RWPE1 (cell line): ENCODE measurements at regions not wholly inside any gene's neighbourhood (a gene's known extent, or its start where the extent isn't known, plus 50 kb on each side); places are given as distances from the start of the nearest gene placed in this dataset.
"Not testable (repeated sequence)": the region's sequence is repeated elsewhere in the genome, so short reads cannot be mapped to it uniquely, and the experiment has no call there.

Experiments
- CTCF ChIA-PET: fragments of 350-600 bp; sonication (Branson Sonifier 250); formaldehyde crosslinking; extraction: SDS; loops from one replicate; lab custom pipeline; 2021; lab: Yijun Ruan, JAX
- POLR2A ChIA-PET: fragments of 400-600 bp; formaldehyde crosslinking; extraction: SDS; loops from one replicate; lab custom pipeline; 2020; ENCODE audit warnings: antibody characterized with exemption; ENCODE audit not compliant: low non-redundant PET; lab: Yijun Ruan, JAX
- DNase-seq: peaks from one replicate; pipeline ENCODE4 v3.0.0; 2012; ENCODE audit warnings: low spot score
- H3K27ac ChIP-seq: fragments of 450-650 bp; 2 replicates; pipeline ENCODE4 v1.5.1; 2017
- CTCF ChIP-seq: fragments of 450-650 bp; conservative IDR thresholded peaks from 2 replicates; pipeline ENCODE4 v1.5.1; 2017; ENCODE audit warnings: low read depth, mild to moderate bottlenecking

GRCh38 chr18:62457877-62458276 is 64.9 kb upstream of the ZCCHC2 start:
- no peak for TF ChIP-seq CTCF
- ChIA-PET CTCF (interaction anchor here (0.6 to 1.1 kb wide), 2 partner anchors 63 to 128 kb away, joined by 3 read pairs; no protein-coding TSS in a partner anchor), POLR2A (no interaction called here)
- no peak for DNase-seq
- no peak overlapping the region for H3K27ac ChIP-seq

- ChIA-PET CTCF (interaction anchor here (1.1 kb wide), 1 partner anchor 128 kb away, joined by 3 read pairs; no protein-coding TSS in a partner anchor), POLR2A (no interaction called here)
- no peak; the same call in 1 of the 2 replicates for TF ChIP-seq CTCF
- no peak for DNase-seq
- no peak overlapping the region for H3K27ac ChIP-seq
Observed at GRCh38 chr18:62458346-62458745, 64.5 kb upstream of the ZCCHC2 start.

GRCh38 chr18:62458868-62459716 is 63.7 kb upstream of the ZCCHC2 start:
- ChIA-PET POLR2A (no interaction called here), CTCF (no interaction called here)
- no peak overlapping the region for H3K27ac ChIP-seq
- no peak for TF ChIP-seq CTCF
- no peak for DNase-seq

DNA sequence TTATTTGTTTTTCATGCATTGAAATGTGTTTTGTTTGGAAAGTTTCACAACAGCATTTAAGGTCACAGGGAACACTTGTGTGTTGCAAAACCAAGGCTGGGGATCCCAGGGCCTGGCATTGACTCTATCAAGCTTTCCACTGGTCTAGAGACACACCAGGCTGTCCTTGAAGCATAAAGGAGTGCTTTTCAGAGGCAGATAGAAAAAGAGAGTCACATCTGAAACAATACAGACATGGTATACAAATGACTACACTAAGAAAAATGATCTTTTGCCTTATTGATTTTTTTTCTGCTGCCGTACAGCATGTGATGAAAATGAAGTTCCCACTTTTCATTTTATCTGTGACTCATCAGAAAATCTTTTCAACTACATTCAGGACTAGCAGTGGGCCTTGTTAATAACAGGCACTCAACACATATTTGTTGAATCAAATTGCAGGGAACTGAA is 61.9 kb upstream of the ZCCHC2 start:
- DNase-seq: no peak
- TF ChIP-seq CTCF: no peak
- POLR2A ChIA-PET: no interaction called here

GRCh38 chr18:62461591-62461990 is 61.2 kb upstream of the ZCCHC2 start:
- POLR2A ChIA-PET: no interaction called here
- DNase-seq: no peak
- CTCF ChIA-PET: interaction anchor here (0.6 to 0.7 kb wide), 2 partner anchors 21 to 555 kb away, joined by 3 read pairs; no protein-coding TSS in a partner anchor
- no peak for TF ChIP-seq CTCF
- no peak overlapping the region for H3K27ac ChIP-seq

More for the DNA sequence above, 61.9 kb upstream of the ZCCHC2 start:
- no peak overlapping the region for H3K27ac ChIP-seq
- CTCF ChIA-PET: no interaction called here

- TF ChIP-seq CTCF: no peak
- ChIA-PET POLR2A (no interaction called here), CTCF (no interaction called here)
- no peak for DNase-seq
- H3K27ac ChIP-seq: no peak overlapping the region
Observed at GRCh38 chr18:62464266-62464665, 58.6 kb upstream of the ZCCHC2 start.

DNA sequence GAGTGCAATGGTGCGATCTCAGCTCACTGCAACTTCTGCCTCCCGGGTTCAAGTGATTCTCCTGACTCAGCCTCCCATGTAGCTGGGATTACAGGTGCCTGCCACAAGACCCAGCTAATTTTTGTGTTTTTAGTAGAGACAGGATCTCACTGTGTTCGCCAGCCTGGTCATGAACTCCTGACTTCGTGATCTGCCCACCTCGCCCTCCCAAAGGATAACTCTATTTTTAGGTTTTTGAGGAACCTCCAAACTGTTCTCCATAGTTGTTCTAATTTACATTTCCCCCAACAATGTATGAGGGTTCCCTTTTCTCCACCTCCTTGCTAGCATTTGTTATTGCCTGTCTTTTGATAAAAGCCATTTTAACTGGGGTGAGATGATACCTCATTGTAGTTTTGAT is 53.7 kb upstream of the ZCCHC2 start:
- H3K27ac ChIP-seq, CTCF ChIA-PET, POLR2A ChIA-PET, DNase-seq: not testable (repeated sequence)
